ENCODE measurements at regions not wholly inside any gene's neighbourhood (a gene's known extent, or its start where the extent isn't known, plus 50 kb on each side); places are given as distances from the start of the nearest gene placed in this dataset.

DNA sequence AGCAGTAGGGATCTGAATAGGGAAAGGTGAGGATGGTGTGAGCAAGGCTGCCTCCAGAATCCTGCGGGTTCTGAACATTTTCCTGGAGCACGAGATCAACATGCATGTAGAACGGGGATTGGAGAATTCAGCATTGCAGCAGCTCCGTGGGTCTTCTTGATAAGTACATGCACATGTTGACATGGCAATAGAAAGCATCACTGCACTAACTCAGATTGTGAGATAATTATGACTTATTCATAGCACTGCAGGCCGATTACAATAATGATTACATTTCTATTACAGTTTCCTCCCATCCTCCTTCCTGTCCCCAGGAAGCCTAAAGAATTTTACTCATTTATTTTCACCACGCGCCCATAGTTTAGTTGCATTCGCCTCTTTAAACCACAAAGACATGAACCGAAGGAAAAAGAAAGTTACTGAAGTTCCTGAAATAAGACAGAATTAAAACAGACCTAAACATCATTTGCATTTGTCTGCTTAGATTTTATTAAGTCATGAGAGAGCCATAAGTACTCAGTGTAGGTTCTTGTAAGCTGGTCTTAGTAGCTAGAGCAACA, 61.3 kb upstream of the ARX start:
- TF ChIP-seq, protein P1, sequence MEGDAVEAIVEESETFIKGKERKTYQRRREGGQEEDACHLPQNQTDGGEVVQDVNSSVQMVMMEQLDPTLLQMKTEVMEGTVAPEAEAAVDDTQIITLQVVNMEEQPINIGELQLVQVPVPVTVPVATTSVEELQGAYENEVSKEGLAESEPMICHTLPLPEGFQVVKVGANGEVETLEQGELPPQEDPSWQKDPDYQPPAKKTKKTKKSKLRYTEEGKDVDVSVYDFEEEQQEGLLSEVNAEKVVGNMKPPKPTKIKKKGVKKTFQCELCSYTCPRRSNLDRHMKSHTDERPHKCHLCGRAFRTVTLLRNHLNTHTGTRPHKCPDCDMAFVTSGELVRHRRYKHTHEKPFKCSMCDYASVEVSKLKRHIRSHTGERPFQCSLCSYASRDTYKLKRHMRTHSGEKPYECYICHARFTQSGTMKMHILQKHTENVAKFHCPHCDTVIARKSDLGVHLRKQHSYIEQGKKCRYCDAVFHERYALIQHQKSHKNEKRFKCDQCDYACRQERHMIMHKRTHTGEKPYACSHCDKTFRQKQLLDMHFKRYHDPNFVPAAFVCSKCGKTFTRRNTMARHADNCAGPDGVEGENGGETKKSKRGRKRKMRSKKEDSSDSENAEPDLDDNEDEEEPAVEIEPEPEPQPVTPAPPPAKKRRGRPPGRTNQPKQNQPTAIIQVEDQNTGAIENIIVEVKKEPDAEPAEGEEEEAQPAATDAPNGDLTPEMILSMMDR (conservative IDR thresholded peaks at IDR 0.05; ENCODE audit: low read depth, low read length): no peak
- TF ChIP-seq EZH2 (IDR thresholded peaks at IDR 0.05; ENCODE audit: borderline replicate concordance, low read depth, low read length, poor library complexity, severe bottlenecking): no peak

Data from A673 (cell line).